SK-N-SH (cell line): ENCODE measurements at regions not wholly inside any gene's neighbourhood (a gene's known extent, or its start where the extent isn't known, plus 50 kb on each side); places are given as distances from the start of the nearest gene placed in this dataset.

Experiments used
- CHD2 ChIP-seq: fragments of 150-350 bp; IDR thresholded peaks from 2 replicates; pipeline ENCODE4 v1.6.1; 2018; ENCODE audit warnings: low read length; ENCODE audit not compliant: partially characterized antibody
- CTCF ChIP-seq: fragments of 200-600 bp; sonication (generic); IDR thresholded peaks from 2 replicates; pipeline ENCODE4 v1.6.1; 2017; ENCODE audit warnings: antibody characterized with exemption, mild to moderate bottlenecking, moderate library complexity
- EP300 ChIP-seq, 2 experiments: IDR thresholded peaks; 2 replicates each; pipeline versions ENCODE4 v1.4.0 to v1.6.1; 2012; ENCODE audit warnings: borderline replicate concordance in 1 of 2, low read depth in 1 of 2, low read length in 1 of 2
- GABPA ChIP-seq: IDR thresholded peaks from 2 replicates; pipeline ENCODE4 v1.4.0; 2012; ENCODE audit warnings: low read depth, mild to moderate bottlenecking
- JUND ChIP-seq: IDR thresholded peaks from 2 replicates; pipeline ENCODE4 v1.4.0; 2012
- MAX ChIP-seq: IDR thresholded peaks from 2 replicates; pipeline ENCODE4 v1.4.0; 2012; ENCODE audit warnings: low read depth
- POLR2AphosphoS5 ChIP-seq: IDR thresholded peaks from 2 replicates; pipeline ENCODE4 v1.6.1; 2012; ENCODE audit warnings: low read depth, low read length
- RAD21 ChIP-seq: IDR thresholded peaks from 2 replicates; pipeline ENCODE4 v1.6.1; 2012; ENCODE audit warnings: mild to moderate bottlenecking, low read length
- REST ChIP-seq: IDR thresholded peaks from 2 replicates; pipeline ENCODE4 v1.6.1; 2012; ENCODE audit warnings: mild to moderate bottlenecking, low read depth, low read length, moderate library complexity
- RXRA ChIP-seq: IDR thresholded peaks from 2 replicates; pipeline ENCODE4 v1.4.0; 2012; ENCODE audit warnings: low read depth, mild to moderate bottlenecking, borderline replicate concordance
- SIN3A ChIP-seq: IDR thresholded peaks from 2 replicates; pipeline ENCODE4 v1.6.1; 2012; ENCODE audit warnings: low read depth, mild to moderate bottlenecking, low read length, moderate library complexity, borderline replicate concordance
- TAF1 ChIP-seq: IDR thresholded peaks from 2 replicates; pipeline ENCODE4 v1.6.1; 2012; ENCODE audit warnings: low read depth, mild to moderate bottlenecking, low read length, moderate library complexity, borderline replicate concordance
- TCF12 ChIP-seq: IDR thresholded peaks from 2 replicates; pipeline ENCODE4 v1.4.0; 2012

GRCh38 chr5:86861512-86861911, 243.8 kb downstream of the COX7C start:
- TF ChIP-seq CTCF (no peak), CHD2 (no peak), EP300 (IDR thresholded peaks at IDR 0.05; ENCODE audit: borderline replicate concordance in 1 of 2, low read depth in 1 of 2, low read length in 1 of 2) (no peak), JUND (no peak), TCF12 (no peak), SIN3A (no peak), REST (no peak), GABPA (no peak), TAF1 (no peak), POLR2AphosphoS5 (no peak), RAD21 (no peak), MAX (no peak), RXRA (no peak)
